UCSD-AML1 (cell line): ENCODE measurements at regions not wholly inside any gene's neighbourhood (a gene's known extent, or its start where the extent isn't known, plus 50 kb on each side); places are given as distances from the start of the nearest gene placed in this dataset.

Experiments
- DNase-seq: peaks from one replicate; lab custom pipeline; 2025; ENCODE audit not compliant: unreplicated experiment; lab: John Stamatoyannopoulos, UW

DNA sequence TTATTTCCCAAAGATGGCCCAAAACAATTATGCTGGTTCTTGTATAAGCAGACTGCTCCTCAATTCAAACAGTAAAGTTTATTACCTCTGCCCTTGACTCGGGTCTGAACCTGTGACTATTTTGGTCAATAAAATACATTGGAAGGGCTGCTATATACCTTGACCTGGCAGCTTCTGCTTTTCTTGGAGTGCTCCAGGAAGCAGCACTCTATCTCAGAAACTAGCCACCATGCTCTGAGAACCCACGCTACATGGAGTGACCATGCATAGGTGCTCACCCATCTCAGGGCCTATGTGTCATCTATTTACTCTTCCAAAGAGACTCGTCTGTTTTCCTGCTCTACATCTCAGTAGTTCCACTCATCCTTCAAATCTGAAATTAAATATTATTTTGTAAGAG lies 299.9 kb downstream of the AHR start:
- no peak for DNase-seq

GRCh38 chr7:17598846-17599245 lies 300.4 kb downstream of the AHR start:
- DNase-seq: no peak

- DNase-seq: no peak
Measured at GRCh38 chr7:17599733-17600339, 301.4 kb downstream of the AHR start.

GRCh38 chr7:17600340-17600752 lies 301.9 kb downstream of the AHR start:
- DNase-seq: no peak

DNA sequence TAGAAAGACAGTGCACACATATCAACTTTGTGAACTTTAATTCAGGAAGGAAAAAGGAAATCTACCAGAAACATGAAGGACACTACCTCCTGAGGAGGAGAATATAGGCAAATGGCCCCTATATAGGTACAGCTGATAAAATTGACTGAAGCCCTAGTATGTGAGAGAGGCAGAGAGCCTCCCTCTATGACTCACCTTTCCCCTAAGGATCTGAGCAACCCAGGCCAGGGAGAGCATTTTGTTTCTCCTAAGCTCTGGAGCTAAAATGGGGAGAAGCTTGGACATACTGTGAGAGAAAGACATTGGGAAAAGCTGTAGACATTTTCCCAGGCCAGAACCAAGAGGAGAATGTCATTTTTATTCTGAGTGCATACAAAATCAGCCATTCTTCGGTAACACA lies 303.5 kb downstream of the AHR start:
- no peak for DNase-seq

- DNase-seq: no peak
Measured at GRCh38 chr7:17608114-17608833, 309.8 kb downstream of the AHR start.

DNA sequence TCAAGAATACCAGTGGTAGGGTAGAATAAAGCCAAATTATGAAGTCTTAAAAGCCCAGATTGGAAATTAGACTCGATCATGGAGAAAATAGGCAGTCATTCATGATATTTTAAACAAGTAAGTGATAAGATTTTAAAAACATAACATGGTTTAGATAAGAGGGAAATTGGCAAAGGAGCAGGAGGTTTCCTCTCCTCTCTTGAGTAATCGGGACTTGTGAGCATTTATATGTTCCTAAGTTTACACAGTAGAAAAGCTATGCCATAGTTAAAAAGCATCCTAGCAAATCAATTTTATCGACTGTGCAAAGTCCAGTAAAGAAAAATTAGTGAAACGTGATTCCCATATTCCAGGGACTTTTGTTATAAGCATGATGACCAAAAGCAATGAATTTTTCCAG lies 313.2 kb downstream of the AHR start:
- DNase-seq: no peak

DNA sequence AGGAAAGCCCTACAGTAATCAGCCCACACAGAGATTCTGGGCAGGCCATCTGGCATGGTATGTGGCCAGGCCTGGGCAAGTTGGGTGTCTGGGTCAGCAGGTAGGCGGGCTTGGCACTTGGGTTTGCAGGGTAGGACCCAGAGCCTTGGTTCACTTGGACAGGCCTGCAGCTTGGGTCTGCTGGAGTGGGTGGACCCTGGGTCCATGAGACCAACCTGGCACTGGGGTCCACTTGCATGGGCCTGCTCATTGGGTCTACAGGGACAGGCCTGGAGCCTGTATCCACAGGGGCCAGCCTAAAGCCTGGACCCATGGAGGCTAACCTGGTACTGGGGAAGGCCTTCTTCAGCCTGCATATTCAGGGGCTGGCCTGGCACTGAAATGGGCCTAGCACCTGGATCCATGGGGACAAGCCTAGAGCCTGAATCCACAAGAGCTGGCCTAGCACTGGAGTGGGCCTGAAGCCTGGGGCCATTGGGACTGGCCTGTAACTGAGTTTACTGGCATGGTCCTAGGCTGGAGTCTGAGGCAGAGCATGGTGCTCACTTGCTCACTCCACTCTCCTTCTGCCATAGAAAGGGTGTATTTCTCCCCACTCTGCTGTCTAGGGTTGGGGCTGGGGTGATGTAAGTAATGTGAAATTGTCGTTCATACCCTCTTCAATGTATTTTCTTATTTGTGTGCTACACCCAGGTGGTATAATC lies 315.0 kb downstream of the AHR start:
- no peak for DNase-seq

- no peak for DNase-seq
Measured at GRCh38 chr7:17617380-17617779, 318.9 kb downstream of the AHR start.

DNA sequence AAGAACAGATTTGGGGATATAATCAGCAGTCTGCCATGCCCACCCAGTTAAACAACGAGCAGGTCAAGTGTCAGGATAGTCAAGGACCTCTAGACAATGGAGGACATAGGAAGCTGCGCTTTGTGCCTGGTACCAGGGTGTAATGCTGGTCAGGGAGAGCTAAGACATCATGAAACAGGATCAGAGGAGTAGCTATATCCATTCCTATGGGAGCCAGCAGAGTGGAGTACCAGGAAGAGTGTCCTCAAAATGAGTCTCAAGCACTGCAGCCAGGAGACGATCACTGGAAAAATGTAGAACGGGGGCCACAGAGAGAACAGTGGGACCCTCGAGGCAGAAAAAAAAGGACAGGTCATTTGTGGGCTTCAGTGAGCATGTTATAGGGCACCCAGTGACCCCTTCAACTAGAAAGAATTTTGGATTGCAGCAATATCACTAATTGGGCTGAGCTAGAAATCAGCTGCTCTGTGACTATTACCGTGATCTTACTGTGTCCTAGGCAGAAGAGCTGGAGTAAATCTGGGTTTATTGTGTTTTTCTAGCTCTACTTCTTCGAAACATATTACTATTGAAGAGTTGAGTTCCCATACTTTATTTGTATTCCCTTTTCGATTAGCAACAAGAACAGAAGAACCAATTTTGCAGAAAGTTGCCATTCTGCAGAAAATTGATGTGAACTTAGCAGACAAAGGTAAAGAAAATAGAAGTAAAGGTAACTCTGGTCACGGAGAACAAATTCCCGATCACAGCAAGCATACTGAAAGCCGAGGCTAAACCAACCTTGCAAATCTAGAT lies 319.6 kb downstream of the AHR start:
- DNase-seq: no peak

DNA sequence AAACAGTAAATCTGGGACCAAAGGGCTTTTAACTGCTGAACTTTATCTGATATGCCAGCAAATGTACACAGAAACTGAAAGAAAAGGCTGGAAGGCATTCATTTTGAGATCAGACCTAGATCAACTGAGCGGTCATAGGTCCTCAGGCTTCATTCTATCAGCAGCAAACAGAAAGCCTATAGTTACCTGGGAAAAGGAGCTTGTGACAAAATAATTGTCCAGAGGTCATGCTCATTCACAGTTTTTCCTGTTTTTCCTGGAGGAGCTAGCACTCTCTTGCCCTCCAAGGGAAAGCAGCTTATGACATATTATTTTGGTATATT lies 320.2 kb downstream of the AHR start:
- DNase-seq: no peak

- DNase-seq: no peak
Measured at GRCh38 chr7:17619196-17619818, 320.9 kb downstream of the AHR start.

GRCh38 chr7:17620566-17620965 lies 319.7 kb downstream of the SNX13 start:
- DNase-seq: no peak

DNA sequence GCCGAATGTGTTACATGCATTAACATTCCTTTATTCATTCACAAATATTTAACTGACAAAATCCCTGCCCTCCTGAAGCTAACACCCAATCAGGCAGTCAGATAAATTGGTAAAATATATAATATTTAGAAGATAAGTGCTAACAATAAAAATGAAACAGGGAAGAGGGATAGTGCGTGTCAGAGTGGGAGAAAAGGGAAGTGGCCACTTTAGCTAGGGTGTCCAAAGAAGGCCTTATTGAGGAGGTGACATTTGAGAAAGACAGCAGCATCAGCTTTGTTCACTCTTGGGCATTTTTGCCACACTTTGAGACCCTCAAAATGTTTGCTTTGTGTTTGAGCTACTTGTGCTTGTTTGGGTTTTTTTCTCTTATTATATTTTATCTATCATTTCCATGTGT lies 317.8 kb downstream of the SNX13 start:
- DNase-seq: no peak

- DNase-seq: no peak
Measured at GRCh38 chr7:17623546-17624185, 316.6 kb downstream of the SNX13 start.

- DNase-seq: no peak
Measured at GRCh38 chr7:17624379-17624778, 315.9 kb downstream of the SNX13 start.

GRCh38 chr7:17625043-17625442 lies 315.3 kb downstream of the SNX13 start:
- DNase-seq: no peak

GRCh38 chr7:17626235-17626634 lies 314.1 kb downstream of the SNX13 start:
- no peak for DNase-seq

DNA sequence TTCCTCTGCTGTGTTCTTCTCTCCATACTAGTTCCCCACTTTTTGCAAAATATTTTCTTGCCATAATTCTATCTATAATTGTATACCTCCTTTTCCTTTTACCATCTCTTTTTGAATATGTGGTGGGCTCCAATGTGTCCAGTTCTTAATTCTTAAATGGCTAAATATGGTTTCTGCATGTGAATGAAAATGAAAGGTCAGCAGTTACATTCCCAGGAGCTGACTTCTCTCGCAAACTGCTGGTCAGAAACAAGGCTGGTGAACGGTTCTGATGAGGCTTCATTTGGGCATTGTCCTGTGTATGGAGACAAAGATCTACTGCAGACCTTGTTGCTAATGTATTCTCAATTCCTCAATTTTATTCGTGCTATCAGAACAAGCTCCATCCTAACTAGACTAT lies 309.2 kb downstream of the SNX13 start:
- no peak for DNase-seq

DNA sequence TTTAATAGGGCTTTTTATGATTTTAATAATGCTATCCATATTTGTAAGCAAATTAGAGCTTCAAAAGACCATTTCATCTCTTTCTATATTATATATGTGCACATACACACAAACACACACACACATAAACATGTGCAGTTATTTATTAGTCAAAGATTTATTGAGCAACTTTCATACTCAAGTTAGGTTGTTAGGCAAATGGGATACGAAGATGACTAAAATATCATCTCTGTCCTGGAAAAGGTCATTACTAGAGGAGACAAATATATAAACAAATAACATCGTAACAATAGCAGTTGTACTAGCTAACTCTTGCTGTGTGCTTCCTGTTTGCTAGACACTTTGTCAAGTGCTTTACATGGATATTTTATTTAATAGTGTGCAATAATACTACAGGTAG lies 307.9 kb downstream of the SNX13 start:
- DNase-seq: no peak

- DNase-seq: no peak
Measured at GRCh38 chr7:17633067-17633466, 307.2 kb downstream of the SNX13 start.
